ENCODE measurements at regions not wholly inside any gene's neighbourhood (a gene's known extent, or its start where the extent isn't known, plus 50 kb on each side); places are given as distances from the start of the nearest gene placed in this dataset.

DNA sequence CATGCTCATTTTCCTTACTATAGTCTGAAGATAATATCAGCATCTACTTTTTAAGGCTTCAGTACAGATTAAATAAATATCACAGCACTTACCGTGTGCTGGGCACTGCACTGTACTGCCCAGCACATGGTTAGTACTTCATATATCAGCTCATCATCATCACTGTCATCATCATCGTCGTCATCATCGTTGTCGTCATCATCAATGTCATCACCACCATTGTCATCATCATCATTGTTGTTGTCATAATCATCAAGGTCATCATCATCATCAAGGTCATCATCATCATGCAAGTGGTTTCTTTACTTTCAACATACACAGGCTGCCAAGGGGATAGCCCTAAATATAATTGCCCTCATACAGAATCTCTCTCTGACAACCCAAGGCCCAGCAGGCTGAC is 275.1 kb downstream of the ABCC12 start:
- no peaks in the 10 kb centered on the region for H3K4me1 ChIP-seq
- H3K27ac ChIP-seq = no peak overlapping the region
- no peak for TF ChIP-seq EP300 (IDR thresholded peaks at IDR 0.05)
- no peak for TF ChIP-seq POLR2A (IDR thresholded peaks at IDR 0.05)
- no peak for TF ChIP-seq CTCF (IDR thresholded peaks at IDR 0.05)
- no peak for TF ChIP-seq POLR2AphosphoS5 (IDR thresholded peaks at IDR 0.05)
- no peaks in the 10 kb centered on the region for H3K27me3 ChIP-seq
- no peak for ATAC-seq
- 82 to 93% methylated on average over 5 of the region's 5 CpGs for WGBS, 2 donors (ENCODE audit: low coverage in 1 of 2)
- no peaks in the 10 kb centered on the region for H3K36me3 ChIP-seq
- no peak overlapping the region for H3K4me3 ChIP-seq
- H3K9me3 ChIP-seq = no peaks in the 10 kb centered on the region

- H3K9me3 ChIP-seq = no peaks in the 10 kb centered on the region
- TF ChIP-seq EP300 (IDR thresholded peaks at IDR 0.05) = no peak
- 60 to 100% methylated on average over 1 of the region's 3 CpGs for whole genome bisulfite sequencing, 2 donors (ENCODE audit: low coverage in 1 of 2)
- H3K27ac ChIP-seq = no peak overlapping the region
- no peak overlapping the region for H3K4me3 ChIP-seq
- ATAC-seq = no peak
- no peaks in the 10 kb centered on the region for H3K4me1 ChIP-seq
- no peaks in the 10 kb centered on the region for H3K36me3 ChIP-seq
- H3K27me3 ChIP-seq = no peaks in the 10 kb centered on the region
These were observed 278.6 kb downstream of the ABCC12 start for GRCh38 chr16:47877166-47877565.

GRCh38 chr16:47876511-47876910 is 279.3 kb downstream of the ABCC12 start:
- TF ChIP-seq EP300 (IDR thresholded peaks at IDR 0.05) (no peak), CTCF (IDR thresholded peaks at IDR 0.05) (no peak), POLR2AphosphoS5 (IDR thresholded peaks at IDR 0.05) (no peak), POLR2A (IDR thresholded peaks at IDR 0.05) (no peak)
- WGBS, 2 donors (ENCODE audit: low coverage in 1 of 2) = 82% methylated on average over 5 to 6 of the region's 7 CpGs
- no peak overlapping the region for H3K4me3 ChIP-seq

GRCh38 chr16:47873434-47873833 is 282.4 kb downstream of the ABCC12 start:
- no peaks in the 10 kb centered on the region for H3K36me3 ChIP-seq
- no peaks in the 10 kb centered on the region for H3K27me3 ChIP-seq
- no peaks in the 10 kb centered on the region for H3K4me1 ChIP-seq
- H3K9me3 ChIP-seq = no peaks in the 10 kb centered on the region
- no peak overlapping the region for H3K27ac ChIP-seq
- 70 to 85% methylated on average over 2 to 5 of the region's 5 CpGs for WGBS, 2 donors (ENCODE audit: low coverage in 1 of 2)
- TF ChIP-seq POLR2A (IDR thresholded peaks at IDR 0.05) = no peak
- TF ChIP-seq CTCF (IDR thresholded peaks at IDR 0.05) = no peak
- no peak for TF ChIP-seq POLR2AphosphoS5 (IDR thresholded peaks at IDR 0.05)
- no peak for TF ChIP-seq EP300 (IDR thresholded peaks at IDR 0.05)
- H3K4me3 ChIP-seq = no peak overlapping the region
- ATAC-seq = no peak

More at GRCh38 chr16:47876511-47876910, 279.3 kb downstream of the ABCC12 start:
- Histone ChIP-seq H3K9me3 (no peaks in the 10 kb centered on the region), H3K36me3 (no peaks in the 10 kb centered on the region), H3K27ac (no peak overlapping the region), H3K27me3 (no peaks in the 10 kb centered on the region), H3K4me1 (no peaks in the 10 kb centered on the region)
- ATAC-seq = no peak

GRCh38 chr16:47872225-47872624 is 283.6 kb downstream of the ABCC12 start:
- no peak for ATAC-seq
- Histone ChIP-seq H3K27ac (no peak overlapping the region), H3K4me1 (no peaks in the 10 kb centered on the region), H3K36me3 (no peaks in the 10 kb centered on the region), H3K9me3 (peaks cover 0 to 8% (median 0%) of the 10 kb centered on the region in 3 donors), H3K4me3 (no peak overlapping the region), H3K27me3 (no peaks in the 10 kb centered on the region)
- no peak for TF ChIP-seq CTCF (IDR thresholded peaks at IDR 0.05)
- TF ChIP-seq POLR2A (IDR thresholded peaks at IDR 0.05) = no peak
- no peak for TF ChIP-seq EP300 (IDR thresholded peaks at IDR 0.05)
- TF ChIP-seq POLR2AphosphoS5 (IDR thresholded peaks at IDR 0.05) = no peak
- WGBS, 2 donors (ENCODE audit: low coverage in 1 of 2) = 79 to 83% methylated on average over 2 to 3 of the region's 3 CpGs
